GM12874 (cell line): ENCODE measurements at regions not wholly inside any gene's neighbourhood (a gene's known extent, or its start where the extent isn't known, plus 50 kb on each side); places are given as distances from the start of the nearest gene placed in this dataset.

Experiments
- TF ChIP-seq, protein P1 (sequence below): IDR thresholded peaks from 2 replicates; pipeline ENCODE4 v1.5.1; 2011; ENCODE audit warnings: low read depth, mild to moderate bottlenecking, control low read depth, low read length, moderate library complexity; ENCODE audit not compliant: insufficient read depth

DNA sequence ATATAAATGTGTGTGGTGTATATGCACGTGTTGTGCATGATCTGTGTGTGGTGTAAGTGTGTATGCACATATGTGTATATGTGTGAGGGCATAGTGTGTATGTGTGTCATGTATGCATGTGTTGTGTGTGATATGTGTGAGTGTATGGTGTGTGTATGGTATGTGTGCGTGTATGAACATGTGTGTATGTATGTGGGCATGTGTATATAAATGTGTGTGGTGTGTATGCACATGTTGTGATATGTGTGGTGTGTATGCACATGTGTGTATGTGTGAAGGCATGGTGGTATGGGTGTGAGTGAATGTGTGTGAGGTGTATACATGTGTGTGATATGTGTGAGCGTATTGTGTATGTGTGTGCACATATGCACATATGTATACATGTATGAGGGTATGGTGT, 198.7 kb downstream of the RBFOX3 start:
- TF ChIP-seq, protein P1, sequence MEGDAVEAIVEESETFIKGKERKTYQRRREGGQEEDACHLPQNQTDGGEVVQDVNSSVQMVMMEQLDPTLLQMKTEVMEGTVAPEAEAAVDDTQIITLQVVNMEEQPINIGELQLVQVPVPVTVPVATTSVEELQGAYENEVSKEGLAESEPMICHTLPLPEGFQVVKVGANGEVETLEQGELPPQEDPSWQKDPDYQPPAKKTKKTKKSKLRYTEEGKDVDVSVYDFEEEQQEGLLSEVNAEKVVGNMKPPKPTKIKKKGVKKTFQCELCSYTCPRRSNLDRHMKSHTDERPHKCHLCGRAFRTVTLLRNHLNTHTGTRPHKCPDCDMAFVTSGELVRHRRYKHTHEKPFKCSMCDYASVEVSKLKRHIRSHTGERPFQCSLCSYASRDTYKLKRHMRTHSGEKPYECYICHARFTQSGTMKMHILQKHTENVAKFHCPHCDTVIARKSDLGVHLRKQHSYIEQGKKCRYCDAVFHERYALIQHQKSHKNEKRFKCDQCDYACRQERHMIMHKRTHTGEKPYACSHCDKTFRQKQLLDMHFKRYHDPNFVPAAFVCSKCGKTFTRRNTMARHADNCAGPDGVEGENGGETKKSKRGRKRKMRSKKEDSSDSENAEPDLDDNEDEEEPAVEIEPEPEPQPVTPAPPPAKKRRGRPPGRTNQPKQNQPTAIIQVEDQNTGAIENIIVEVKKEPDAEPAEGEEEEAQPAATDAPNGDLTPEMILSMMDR: no peak

DNA sequence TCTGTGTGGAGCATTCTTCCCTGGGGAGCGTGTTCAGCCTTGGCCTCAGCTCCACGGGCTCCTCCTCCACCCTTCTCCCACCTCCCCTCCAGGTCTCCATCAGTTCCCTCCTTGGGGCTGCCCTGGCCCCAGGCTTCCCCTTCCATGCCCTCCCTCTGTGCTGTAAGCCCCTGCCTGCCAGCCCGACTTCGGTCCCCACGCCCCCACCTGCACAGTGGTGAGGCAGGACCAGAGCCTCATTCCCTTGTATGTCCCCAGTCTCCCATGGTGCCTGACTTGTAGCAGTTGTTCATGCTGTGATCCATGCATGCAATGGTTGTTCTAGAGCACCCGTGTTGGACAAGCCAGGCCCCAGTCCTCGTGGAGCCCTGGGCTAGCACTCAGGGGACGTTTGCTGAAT, 199.4 kb downstream of the RBFOX3 start:
- TF ChIP-seq, protein P1: no peak

DNA sequence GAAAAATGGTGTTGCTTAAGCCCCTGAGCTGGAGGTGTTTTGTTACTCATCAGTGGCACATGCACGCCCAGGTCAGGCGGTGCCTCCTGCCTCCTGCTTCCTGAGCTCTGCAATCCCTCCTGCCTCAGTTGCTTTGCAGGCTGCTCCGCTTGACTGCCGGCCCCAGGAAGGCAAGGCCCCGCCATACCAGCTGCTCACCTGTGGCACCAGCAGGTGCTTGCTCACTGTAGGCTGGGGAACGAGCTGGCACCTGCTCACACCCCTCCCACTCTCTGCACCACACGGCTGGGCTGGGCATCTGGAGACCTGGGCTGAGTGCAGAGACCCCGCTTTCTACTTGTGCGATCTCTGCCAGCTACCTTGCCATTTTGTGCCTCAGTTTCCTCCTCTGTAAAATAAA, 200.2 kb downstream of the RBFOX3 start:
- TF ChIP-seq, protein P1: no peak

DNA sequence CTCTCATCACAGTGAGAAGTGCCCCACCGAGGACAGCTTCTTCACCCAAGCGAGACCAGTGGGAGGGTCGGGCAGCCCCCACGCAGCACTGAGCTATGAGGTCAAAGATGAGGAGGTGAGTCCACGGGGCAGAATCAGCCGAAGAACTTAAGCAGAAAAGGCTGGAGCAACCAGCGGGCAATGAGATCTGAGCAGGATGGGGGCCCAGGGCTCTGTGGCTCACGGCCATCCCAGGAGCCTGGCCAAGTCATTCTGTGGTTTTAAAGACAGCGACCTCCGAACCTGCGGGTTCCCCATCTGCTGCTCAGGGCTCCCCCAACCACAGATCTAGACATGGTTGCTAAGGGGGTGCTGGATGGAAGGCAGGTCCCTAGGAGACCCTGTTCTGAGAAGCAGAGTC, 202.6 kb downstream of the RBFOX3 start:
- TF ChIP-seq, protein P1: no peak

DNA sequence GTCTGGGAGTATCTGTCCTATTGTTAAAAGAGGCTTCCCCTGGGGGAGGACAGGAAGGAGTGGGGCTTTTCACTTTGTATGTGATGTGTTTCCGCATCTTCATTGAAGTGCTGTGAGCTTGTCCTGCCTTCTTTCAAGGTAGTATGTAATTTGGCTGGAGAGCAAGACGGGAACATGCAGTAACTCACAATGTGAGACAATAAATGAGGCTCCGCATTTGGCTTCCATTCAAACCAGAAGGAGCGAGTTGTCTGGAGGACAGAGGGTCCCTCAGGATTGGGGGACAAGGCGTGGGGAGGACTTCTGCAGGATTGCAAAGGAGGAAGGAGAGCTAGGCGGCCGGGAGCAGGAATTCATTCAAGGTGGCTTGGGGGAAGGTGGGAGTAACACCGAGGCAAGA, 203.5 kb downstream of the RBFOX3 start:
- TF ChIP-seq, protein P1: no peak

DNA sequence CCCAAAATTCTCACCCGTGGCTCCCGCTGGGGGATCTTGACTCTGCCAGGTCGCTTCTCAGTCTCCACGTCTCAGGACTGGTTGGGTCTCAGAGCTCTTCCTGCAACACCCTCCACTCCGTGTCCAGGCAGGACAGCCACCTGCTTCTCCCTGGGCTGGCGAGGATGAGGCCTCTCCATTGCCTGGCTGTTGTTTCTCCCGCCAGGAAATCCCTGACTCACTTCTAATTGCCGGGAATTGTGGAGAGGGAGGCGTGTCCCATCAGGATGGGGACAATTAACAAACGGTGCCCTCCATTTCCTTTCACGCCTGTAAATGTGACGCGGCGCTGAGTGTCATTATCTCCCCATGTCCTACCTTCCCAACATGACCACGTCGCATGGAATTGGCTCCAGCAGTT, 204.5 kb downstream of the RBFOX3 start:
- TF ChIP-seq, protein P1: no peak

DNA sequence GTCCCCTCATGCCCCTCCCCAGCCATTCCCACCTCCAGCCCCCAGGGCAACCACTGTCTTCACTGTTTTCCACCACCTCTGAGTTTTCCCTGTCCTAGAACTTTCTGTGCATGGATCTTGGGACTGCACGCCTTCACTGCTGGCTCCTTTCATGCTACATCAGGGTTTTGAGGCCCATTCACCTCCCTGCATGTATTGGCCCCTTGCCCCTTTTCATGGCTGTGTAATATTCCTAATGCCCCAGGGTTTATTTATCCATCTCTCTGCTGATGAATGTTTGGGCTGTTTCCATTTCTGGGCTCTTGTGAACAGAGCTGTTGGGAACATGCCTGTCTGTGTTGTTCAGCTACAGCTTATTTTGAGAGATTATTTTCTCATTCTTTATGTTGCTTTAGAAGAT, 205.0 kb downstream of the RBFOX3 start:
- TF ChIP-seq, protein P1: no peak
